CD1c-positive myeloid dendritic cell (primary cell): ENCODE measurements at regions not wholly inside any gene's neighbourhood (a gene's known extent, or its start where the extent isn't known, plus 50 kb on each side); places are given as distances from the start of the nearest gene placed in this dataset.
A peak's percentile ranks its signal among the peaks of the same experiment; 100 is the strongest.
"Not testable (repeated sequence)": the region's sequence is repeated elsewhere in the genome, so short reads cannot be mapped to it uniquely, and the experiment has no call there.

ENCODE experiments used
- DNase-seq: peaks from one replicate; pipeline ENCODE4 v3.0.0-alpha.2; 2016; ENCODE audit errors: extremely low spot score

DNA sequence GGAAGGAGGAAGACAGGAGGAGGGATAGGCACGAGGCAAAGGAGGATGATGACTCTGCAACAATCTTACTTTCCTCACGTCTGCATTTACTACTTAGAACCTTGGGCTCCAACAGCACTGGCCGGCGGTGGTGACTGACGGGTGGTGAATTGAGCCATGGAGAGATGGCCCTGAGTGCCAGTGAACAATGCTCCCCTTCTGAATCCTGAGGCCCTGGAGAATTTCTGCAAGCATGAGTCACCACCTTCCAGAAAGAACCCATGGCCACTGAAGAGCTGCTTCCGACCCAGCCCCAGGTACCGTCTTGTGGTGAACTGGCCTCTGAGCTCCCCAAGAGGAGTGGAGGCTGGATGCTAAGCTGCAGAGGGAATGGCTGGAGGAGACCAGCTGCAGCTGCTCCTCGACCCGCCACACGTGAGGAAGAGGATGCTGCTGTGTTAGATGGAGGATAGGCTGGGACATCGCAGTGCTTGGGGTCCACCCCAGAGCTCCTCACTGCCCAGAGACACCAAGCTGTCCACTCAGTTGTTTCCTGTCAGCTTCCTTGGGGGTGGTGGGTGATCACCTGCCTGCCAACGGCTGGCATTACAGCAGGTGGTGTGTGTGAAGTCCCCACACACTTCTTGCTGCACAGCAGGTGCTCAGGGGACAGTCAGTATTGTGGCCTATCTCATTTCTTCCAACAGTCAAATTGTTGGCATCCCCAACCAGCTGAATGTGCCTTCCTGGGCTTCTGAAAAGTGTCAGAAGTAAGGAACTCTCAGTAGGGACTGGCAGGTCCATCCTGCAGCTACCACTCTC, 186.5 kb upstream of the ID2 start:
- no peak for DNase-seq

DNA sequence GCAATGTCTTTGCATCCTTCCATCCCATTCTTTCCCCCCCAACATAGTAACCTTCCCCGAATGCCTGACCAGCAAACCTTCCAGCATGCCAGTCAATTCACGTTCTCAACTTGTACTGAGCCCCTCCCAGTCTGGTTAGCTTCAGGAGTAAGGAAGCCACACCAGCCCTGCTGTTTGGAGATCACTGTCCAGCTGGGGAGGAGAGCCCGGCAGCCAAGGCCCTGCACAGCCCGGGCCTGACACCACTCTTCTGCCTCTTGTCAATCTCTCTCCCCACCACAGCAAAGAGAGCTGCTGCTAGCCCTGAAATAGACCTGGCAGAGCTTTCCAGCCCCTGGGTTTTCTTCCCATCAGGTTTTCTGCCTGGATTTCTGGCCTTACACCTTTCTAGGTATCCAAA, 185.8 kb upstream of the ID2 start:
- DNase-seq: no peak

DNA sequence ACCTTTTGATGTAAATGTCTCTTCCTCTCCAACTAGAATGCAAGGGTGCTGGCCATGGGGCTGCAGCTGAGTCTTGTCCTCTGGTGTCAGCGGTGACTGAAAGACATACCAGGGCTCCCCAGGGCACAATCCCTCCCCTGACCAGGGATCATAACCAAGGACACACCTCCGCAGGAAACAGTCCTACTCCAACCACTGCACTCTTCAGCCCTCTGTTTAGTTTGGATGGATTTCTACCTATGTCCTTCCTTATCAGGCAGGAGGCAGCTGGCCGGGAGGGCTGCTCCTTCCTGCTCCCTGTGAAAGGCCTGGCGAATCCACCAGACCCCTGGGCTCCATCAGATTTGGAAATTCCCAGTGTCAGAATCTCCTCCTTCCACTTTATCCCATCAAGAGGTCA, 185.2 kb upstream of the ID2 start:
- no peak for DNase-seq

DNA sequence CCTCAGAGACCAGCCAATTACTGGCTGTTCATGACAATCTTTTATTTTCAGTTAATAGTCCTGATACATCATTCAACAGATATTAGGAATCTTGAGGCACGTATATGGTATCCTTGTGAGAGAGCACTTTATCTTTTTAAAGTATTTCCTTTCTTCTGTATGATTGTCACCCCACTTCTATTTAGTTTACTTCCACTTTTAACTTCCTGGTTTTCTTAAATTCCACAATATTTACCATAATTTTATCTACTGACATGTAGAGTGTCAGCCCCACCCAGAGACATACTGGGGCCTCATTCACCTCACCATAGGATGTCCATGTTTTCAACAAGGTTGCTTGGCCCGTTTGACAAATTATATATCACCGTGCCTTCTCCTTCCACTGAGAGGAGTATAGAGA, 182.9 kb upstream of the ID2 start:
- DNase-seq: peak; percentile 23

DNA sequence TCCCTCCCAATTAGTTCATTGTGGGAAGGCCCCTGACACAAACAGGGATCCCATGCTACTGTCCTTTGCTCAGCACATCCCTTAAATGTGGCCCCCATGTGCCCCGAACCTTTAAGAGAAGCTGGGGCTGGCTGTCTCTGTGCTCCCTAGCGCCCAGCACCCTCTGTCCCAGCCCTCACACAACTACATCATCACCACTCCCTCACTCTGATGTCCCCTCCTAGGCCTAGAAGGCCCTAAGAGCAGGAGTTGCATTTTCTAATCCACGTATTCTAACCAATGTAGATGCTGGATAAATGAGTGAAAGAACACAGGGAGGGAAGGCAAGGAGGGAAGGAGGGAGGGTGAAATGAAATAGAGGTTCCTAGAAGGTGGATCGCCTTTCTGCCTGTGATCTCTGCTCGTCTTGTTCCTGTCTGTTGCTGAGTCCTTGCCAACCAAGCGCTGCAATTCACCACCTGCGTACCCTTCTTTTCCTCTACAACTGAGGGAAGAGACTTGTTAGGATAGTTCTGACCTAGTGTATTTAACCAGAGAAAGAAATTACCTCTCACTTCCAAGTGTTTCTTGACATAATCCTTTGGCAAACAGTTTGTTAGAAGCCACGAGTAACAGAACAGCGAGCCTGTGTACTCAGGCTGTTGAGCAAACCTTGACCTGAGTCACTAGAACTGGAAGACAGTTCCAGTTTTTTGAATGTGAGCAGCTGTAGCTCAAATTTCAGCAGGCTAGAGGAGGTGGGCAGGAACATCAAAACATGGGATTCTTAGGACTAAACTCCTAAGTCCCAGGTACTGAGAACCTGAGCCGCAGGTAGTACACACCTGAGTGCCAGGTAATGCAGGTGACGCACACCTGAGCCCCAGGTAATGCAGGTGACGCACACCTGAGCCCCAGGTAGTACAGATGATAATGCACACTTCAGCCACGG, 181.5 kb upstream of the ID2 start:
- no peak for DNase-seq

DNA sequence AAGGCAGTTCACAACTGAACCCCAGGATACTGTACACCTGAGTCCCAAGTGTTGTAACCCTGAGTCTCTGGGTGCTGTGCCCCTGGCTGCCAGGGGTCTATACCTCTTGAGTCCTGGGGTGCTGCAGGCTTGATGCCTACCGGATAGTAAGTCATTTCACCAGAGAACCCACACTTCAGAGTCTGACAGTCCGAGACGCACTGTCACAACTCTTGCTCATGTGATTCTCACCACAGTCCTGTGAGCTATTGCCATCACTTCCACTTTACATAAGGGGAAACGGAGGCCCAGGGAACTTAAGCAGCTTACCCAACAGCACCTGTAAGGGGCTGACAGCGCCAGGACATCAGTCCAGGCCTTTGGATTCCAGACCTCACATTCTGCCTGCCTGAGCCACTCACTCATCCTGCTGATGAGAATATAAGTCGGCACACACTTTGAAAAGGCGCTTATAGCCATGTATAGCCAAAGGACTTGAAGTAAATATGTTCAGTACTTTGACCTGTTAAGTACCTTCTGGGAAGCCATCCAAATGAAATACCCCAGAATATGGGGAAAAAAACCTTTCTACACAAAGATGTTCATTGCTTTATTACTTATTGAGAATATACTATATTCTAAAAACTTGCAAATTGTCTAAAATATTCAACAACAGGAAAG, 180.7 kb upstream of the ID2 start:
- DNase-seq: no peak

DNA sequence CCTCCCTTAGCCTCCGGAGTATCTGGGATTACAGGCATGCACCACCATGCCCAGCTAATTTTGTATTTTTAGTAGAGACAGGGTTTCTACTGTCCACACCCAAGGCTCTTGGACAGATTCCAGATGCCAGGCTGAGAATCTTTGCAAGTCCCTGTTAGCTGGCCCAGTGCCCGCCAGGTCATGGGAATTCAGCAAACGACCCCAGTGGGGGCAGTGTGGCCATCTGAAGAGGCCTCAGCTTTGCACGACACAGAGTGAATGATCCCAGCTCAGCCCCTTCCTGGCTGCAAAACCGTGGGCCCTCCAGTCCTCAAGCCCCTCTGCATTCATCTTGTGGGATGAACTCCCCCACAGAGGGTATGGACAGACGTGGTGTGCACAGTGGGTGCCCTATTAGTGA, 179.5 kb upstream of the ID2 start:
- no peak for DNase-seq

DNA sequence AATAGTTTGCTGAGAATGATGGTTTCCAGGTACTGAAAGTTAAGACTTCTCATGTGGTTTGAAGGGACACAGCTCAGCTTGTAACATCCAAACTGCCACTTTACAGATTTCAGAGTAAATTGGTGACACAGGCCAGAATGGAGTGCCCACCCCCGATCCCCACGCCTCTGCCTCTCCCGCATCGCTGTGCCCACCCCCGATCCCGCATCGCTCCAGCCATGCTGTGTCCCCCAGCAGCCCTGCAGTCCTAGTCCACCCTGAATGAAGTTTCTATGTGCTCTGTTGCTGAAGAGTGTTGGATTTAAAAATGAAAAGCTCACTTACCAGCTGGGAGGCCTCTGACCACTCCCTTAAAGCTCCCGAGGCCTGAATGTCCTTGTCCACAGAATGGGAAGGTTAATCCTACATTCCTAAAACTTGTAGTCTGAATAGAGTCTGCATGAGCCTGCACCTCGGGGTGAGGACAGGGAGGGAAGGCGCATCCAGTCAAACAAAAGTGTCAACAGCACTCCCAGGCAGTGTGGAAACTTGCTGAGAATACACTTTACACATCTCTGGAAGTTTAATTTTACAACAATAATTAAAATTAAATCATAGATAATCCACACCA, 176.4 kb upstream of the ID2 start:
- DNase-seq: no peak

DNA sequence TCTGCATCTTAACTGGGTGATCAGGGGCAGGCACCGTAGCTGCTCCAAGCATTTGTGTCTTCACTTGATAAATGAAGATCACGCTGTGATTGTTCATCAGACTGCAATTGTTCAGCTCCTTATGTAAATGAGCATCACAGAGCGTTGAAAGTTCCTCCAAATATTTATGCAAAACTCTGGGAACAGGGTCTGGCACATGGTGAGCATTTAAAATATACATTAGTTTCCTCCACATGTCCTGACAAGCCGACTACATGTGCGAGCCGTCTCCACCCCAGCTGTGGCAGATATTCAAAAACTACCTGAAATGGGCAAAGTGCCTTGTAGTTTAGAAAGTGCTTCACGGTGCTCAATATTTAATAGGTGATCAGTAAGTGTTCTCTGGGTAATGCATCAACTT, 175.1 kb upstream of the ID2 start:
- no peak for DNase-seq

DNA sequence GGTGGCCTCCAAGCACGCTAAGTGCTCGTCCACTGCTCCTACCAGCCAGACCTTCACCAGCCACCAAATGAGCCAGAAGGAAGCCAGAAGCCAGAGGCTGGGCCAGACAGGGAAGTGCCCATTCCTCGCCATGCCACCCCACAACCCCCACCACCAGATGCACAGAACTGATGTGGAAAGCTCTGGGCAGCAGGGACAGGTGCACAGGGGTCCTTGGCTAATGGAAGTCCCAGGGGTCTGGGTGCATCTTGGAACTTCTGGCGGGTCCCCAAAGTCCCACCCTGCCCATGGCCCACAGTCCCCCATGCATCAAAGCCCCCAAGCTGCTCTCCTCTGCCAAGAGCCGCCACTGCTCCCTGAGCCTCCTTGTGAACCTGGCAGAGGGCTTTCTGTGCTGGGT, 173.1 kb upstream of the ID2 start:
- no peak for DNase-seq

DNA sequence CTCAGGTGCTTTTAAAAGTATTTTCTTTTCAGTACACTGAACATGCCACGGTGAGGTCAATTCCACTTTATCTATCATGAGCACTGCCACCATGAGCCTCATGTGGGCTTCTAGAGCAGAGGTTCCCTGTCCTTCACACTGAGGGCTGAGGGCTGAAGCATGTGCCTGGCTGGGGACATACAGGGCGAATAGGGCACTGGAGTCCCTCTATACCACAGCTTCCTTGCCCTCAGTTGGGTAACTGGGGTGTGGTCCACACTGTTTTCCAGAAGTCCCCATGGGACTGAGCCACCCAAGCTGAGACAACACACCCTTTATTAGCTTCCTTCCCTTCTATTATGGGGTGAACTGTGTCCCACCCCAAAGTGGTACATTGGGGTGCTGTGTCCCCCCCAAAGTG, 172.2 kb upstream of the ID2 start:
- no peak for DNase-seq

DNA sequence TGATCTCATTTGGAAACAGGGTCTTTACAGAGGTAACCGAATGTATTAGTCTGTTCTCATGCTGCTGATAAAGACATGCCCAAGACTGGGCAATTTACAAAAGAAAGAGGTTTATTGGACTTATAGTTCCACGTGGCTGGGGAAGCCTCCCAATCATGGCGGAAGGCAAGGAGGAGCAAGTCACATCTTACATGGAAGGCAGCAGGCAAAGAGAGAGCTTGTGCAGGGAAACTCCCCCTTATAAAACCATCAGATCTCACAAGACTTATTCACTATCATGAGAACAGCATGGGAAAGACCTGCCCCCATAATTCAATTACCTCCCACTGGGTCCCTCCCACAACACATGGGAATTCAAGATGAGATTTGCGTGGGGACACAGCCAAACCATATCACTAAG, 171.8 kb upstream of the ID2 start:
- DNase-seq: not testable (repeated sequence)

DNA sequence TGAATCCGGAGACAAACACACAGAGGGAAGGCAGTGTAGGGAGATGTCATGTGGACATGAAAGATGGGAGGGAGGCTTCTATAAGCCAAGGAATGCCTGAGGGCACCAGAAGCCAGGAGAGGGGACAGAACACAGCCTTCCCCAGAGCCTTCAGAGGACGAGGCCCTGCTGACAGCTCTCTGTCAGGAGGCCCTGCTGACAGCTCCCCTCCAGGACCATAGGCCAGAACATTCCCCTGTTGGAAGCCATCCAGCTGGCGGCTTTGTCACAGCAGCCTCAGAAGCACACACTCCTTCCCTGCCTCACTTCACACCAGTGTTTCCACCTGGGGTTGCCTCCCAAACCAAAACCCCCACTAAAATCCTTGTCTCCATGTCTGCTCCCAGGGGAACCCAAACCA, 171.3 kb upstream of the ID2 start:
- DNase-seq: no peak

DNA sequence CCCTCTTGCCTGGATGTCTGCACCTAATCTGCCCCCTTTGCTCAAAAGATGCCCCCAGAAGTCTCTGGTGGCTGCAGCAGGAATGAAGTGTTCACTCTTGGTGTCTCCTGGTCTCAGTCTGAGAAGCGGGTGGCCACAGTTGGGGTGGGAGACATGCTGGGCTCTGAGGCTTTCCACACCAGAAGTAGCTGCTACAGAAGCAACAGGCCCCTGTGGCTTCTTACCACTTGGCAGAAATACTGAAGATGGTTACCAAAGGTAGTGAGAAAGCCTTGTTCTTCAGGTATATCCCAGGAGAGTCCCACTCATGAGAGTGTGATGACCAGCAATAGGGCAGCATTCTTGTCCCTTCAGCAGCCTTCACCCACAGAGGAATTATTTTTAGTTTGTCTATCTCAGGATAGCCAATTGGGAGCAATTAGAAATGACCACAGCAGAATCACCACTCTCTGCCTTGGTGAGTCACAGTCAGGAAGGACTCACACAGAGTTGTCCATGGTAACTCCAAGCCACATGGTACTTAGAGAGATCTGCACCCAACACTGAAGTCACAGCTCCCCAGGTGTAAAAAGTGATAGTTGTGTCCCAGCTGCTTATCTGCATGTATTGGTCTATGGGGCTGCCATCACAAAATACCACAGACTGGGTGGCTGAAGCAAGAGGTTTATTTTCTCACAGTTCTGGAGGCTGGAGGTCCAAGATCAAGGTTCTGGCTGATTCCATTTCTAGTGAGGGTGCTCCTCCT, 169.8 kb upstream of the ID2 start:
- DNase-seq: no peak

DNA sequence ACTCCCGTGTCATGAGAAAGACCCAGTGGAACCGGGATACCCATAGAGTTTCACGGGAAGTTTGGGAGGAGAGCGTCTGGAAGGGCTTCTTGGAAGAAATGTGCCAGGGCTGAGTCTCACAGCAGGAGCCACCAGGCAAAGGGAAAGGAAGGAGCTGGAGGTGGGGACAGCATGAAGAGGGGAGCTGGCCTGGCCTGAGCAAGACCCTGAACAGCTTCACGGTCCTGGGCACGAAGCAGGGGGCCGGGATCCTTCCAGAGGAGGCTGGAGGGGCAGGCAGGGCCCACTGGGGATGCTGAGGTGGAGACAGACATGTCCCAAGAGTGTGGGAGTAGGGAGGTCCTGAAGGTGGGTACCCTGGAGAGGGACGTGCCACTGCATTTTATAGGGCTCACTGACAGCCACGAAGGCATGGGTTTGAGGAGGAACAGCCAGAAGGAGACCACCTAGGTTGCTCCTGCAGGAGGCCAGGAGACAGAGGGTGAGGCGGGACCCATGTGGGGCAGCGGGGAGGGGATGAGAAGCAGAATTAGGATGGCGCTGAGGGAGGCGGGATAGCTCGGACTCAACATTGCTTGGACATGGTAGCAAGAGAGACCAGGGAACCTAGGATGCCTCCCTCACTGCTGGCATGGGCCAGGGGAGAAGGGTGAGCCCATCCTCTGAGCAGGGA, 168.1 kb upstream of the ID2 start:
- DNase-seq: no peak

DNA sequence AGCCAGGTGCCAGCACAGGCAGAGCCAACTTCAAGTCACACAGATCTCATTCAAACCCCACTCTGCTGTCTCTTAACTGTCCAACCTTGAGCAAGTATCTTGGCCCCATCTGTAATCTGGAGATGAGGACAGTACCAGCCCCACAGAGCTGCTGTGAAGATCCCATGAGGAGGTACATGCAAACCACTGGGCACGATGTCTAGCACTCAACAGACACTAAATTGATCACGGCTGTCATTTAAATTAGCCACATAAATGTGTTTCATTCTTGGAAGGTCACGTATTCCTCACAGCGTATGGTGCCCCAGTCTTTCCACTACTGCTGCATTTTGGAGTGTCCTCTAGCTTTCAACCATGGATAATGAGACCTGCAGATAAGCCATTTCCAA, 167.6 kb upstream of the ID2 start:
- DNase-seq: no peak

DNA sequence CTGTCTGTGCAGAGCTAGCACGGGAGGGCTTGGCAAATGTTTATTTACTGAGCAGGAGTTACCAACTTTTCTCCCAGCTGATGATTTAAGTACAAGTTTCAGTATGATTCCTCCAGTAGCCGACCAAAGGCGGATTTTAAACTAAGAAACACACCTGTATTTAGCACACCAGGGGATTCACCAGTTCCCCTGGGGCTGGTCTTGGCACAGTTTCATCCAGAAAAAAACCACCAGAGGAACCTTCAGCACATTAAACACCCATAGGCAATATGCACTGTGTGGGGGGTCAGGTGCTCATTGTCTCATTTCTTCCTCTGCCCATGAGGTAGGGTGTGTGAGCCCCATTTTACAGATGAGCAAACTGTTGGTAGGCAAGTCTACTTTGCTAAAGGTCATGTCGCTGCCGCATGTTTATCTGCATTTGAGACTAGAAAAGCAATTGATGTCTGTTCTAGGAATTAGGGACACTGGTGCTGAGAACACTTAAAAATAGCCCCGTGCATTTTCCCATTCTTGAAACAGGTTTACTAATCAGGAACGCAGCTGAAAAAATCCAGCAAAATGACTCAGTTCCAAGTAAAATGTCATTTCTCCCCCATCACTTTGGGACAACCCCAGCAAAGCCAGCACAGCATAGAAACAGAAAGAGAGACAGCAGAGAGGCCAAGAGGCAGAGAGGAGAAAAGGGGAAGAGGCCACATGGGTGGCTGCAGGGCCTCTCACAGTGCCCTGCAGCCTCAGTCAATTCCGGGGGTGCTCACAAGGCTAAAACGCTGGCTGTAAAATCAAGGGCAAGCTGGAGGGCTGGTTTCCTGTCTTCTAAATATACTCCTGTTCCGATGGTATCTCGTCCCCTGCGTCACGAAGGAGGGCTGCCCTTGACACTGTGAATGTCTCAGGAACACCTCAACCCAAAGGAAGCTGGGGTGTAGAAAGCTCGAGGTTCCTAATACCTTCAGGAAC, 166.8 kb upstream of the ID2 start:
- peak; percentile 46 for DNase-seq

DNA sequence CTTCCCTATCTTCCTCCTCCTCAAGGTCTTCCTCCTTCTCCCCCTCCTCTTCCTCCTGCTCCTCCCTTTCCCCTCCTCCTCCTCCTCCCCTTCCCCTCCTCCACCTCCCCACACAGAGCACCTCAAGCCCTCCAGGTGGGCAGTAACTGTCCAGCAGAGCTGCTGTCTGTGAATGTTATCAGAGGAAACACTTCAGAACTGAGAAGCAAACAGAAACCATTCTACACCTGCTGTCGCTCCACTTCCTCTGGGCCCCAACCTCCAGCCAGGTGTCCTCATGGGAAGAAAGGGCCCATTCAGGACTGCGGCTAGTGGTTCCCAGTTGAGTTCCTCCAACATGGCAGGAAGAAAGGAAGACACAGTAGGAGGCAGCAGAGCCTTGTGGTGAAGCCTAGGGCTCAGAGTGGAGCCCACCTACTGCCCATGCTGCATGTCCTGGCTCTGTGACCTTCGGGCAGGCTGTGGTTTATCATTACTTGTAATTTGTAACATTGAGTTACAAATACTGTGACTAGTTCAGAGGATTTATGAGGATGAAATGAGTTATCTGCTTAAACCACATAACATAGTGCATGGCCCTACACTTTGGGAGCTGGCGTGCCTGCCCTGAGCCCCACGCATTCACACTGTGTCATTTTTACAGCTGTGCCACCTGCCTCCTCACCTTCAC, 165.9 kb upstream of the ID2 start:
- DNase-seq: no peak

DNA sequence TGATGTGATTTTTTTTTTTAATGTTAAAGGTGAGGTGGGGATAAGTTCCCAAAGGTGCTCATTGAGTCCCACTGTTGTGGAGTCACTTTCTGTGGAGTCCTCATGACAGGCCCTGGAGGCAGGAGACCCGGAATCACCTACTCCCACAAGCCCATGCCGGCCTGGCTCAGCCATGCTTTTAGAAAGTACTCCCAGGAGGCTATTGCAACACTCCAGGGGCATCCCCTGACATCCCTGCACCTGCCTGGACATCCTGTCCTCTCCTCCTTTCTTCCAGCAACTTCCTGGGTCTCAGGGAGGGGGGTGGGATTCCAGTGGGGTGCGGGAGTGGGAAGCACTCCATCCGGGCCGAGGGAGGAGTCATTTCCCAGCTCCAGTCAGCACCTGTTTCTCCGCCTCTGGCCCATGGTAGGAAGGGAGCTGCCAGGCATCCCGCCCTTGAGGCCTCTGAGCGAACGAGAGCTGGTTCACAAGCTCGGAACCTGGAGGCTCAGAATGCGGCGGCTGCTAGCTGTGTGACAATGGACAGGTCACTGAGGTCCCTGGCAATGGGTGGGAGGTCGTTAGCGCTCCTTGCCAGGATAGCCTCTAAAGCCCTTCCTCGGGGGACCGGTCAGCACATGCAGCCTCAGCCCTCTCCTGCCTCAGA, 163.9 kb upstream of the ID2 start:
- DNase-seq: no peak
